TTC549 (cell line): ENCODE measurements at regions not wholly inside any gene's neighbourhood (a gene's known extent, or its start where the extent isn't known, plus 50 kb on each side); places are given as distances from the start of the nearest gene placed in this dataset.
"Not testable (repeated sequence)": the region's sequence is repeated elsewhere in the genome, so short reads cannot be mapped to it uniquely, and the experiment has no call there.

ENCODE experiments used
- FAIRE-seq: peaks from 2 replicates; lab custom pipeline; 2012; peaks lifted over from hg19 to GRCh38; lab: Jason Lieb, UNC

GRCh38 chr21:8987896-8988295, 1533.5 kb upstream of the TPTE start:
- not testable (repeated sequence) for FAIRE-seq

- FAIRE-seq: no peak
These were observed 1532.7 kb upstream of the TPTE start for GRCh38 chr21:8988696-8989095.

DNA sequence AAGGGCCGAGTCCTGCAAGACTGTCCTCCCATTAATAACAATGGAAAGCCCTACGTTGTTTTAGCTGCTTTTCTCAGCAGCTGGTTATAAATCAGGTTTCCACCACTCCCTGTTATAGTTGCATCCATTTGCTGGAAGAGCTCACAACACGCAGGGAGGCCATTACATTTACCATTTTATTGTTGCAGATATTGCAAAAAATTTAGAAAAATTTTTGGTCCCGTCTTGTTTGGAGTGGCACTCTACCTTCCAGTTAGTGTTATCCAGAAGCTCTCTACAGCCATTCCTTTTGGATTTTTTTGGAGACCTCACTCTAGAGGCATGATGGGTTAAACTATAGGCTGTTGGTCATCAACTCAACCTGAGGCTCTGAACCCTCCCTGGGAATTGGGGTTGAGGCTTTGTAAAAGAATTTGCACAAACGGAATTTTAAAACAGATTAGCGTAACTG, 1532.1 kb upstream of the TPTE start:
- no peak for FAIRE-seq

- no peak for FAIRE-seq
These were observed 1531.6 kb upstream of the TPTE start for GRCh38 chr21:8989721-8990325.

DNA sequence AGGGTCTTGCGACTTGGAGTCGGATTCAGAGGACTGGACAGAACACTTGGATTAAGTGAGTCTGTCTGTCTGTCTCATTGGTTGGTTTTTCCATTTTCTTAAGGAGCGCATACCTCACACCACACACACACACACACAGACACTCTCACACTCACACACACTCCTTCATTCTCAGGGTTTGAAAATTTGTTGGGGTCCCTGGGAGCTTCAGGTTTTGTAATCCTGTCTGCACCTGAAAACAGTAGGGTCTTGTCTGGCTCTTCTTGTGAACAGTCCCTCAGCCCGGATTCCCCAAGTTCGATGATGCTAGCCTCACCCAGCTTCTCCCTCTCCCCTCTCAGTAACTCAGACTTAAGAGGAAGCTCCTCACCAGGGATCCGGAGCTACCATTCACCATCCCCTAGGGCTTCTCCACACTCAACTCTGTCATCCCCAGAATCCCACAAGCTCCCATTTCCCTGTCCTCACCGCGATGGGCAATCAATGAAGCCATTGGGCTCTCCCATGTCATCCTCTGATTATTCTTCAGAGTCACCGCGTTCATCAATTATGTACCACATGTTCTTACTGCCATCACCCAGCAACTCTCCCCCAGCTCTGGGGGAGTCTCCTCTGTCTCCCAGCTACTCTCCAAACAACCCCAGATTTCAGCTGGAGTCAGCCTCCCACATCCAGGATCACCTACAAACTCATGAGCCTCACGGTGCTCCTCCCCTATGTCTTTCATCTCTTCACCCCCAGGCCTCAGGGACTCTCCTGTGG, 1530.9 kb upstream of the TPTE start:
- no peak for FAIRE-seq

- FAIRE-seq: no peak
These were observed 1530.1 kb upstream of the TPTE start for GRCh38 chr21:8991088-8991907.

DNA sequence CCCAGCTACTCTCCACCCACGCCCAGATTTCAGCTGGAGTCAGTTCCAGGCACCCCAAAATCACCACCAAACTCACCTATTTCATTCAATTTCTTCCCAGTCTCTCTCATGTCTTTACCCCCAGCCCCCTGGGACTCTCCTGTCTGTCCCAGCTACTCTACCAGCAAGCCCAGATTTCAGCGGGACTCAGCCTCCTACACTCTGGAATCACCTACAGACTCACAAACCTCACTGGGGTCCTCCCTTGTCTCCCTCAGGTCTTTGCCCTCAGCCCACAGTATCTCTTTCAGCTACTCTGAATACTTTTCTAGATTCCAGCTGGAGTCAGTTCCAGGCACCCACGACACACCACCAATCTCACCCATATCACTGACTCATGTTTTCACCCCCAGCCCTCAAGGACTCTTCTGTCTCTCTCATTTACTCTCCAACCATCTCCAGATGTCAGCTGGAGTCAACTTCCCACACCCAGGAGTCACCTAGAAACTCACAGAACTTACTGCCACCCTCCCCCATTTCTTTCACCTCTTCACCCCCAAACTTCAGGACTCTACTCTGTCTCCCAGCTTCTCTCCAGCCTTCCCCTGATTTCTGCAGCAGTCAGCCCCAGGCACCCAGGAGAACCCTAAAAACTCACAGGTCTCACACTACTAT, 1529.3 kb upstream of the TPTE start:
- FAIRE-seq: no peak

DNA sequence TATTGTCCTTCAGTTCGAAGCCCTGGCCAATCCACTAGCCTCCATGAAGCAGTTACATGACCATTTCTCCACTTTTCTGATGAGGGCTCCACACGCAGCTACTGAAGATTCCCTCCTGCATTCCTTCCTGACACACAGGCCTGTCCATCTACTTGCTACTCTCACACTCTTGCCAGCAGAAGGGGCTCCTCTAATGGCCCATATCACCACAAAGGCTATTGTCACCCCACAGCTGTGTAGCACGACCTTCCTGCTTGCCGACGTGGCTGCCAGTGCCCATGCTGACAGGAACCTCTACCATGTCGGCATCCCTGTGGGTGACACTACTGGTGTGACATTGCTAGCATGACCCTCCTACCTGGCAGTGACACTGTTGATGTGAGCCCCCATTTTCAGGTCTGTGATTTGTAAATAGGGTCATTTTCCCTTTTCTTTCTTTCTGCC, 1528.6 kb upstream of the TPTE start:
- FAIRE-seq: no peak

GRCh38 chr21:8993284-8993942, 1528.0 kb upstream of the TPTE start:
- FAIRE-seq: peak; percentile 75

DNA sequence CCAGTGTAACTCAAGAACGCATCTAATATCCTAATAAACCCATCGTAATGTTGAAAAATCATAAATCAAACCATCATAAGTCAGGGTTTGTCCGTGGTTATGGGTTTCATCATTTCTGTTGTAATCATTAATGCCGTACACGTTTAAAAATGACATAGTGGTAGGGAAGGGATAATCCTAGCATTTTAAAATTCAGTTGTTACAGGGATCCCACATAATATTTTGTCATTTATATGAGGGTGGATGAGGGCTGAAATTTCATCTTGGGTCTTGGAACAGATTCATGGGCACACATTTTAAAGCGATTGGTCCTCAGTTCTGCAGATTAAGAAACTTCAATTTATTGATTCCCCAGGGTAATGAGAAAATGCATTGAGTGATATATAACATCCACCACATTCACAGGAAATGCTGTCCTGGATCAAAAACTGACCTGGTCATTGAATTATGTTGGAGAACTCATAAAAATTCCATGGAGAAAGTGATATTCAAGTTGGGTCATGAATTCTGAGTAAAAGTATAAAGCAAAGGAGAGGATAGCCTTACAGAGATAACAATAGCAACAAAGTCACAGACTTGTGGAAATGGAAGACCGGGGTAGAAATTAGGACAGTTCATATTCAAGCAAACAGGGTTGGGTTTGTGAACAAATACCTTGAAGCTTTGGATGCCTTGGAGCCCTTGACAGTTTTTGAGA, 1527.3 kb upstream of the TPTE start:
- no peak for FAIRE-seq

GRCh38 chr21:8994640-8995511, 1526.5 kb upstream of the TPTE start:
- peak; percentile 95 for FAIRE-seq

- not testable (repeated sequence) for FAIRE-seq
These were observed 1524.9 kb upstream of the TPTE start for GRCh38 chr21:8996487-8996968.

DNA sequence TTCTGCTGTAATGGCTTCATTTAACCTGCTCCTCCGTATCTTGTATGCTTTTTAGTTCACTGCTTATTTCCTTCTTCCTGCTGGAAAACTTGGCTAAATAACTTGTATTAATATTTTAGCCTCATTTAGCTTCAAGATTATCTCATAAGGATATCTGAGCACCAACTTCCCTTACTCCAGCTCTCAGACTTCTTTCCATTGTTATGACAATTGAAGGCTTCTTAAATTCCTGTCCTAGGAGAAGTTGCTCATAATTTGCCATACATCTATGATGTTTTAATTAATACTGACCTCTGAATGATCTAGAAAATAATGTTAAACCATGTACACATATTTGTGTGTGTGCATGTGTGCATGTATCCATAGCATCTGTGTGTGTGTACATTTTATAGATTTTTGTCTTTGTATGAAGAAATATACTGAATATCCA, 1524.4 kb upstream of the TPTE start:
- FAIRE-seq: no peak

- peak; percentile 79 for FAIRE-seq
These were observed 1523.7 kb upstream of the TPTE start for GRCh38 chr21:8997443-8998390.

DNA sequence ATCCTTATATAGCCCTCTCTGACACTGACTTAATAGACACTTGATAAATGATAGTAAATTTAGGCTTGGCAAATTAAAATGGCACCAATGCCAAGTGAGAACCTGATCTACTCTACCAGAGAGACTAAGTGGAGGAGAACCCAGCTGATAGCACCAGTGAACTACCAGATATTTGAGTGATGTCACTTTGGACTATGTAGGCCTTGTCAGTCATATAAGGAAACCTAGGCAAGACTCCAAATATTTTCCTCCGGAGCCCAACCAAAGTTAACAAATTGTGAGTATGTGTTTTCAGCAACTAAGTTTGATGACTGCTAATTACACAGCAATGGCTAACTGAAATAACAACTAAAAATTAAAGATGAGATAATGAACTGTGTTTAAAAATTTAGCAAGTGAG, 1522.9 kb upstream of the TPTE start:
- not testable (repeated sequence) for FAIRE-seq

DNA sequence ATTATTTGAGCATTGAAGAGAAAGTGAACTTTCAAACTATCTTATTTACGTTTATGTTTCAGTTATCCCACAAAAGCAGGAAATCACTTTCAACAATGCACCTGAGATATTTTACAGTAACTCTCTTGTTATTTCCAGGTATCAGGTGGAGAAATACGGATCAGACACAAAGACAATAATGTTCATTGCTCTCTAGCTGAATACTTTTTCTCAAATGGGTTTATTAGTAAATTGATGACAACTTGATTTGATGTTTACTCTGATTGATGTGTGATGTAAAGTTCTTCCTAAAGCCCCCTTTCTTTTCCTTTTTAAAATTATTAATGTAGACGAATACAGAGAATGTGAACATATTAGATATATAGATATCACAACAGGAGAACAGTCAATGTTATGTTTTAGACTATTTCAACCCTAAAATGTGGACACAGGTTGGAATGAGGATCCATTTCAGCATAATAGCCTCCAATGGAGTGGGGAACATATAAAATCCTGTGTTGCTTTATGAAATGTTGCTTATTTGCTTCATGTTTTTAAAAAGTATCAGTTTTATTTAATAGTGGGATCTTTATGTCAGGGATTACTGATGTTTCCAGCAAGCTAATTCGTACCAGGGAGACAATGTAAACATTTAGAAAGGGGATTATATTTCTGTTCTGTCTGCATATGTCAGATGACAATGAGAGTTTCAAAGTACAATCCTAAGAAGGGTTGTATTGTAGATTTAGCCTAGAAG, 1522.3 kb upstream of the TPTE start:
- FAIRE-seq: no peak

DNA sequence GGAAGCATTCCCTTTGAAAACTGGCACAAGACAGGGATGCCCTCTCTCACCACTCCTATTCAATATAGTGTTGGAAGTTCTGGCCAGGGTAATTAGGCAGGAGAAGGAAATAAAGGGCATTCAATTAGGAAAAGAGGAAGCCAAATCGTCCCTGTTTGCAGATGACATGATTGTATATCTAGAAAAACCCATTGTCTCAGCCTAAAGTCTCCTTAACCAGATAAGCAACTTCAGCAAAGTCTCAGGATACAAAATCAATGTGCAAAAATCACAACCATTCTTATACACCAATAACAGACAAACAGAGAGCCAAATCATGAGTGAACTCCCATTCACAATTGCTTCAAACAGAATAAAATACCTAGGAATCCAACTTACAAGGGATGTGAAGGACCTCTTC, 1521.3 kb upstream of the TPTE start:
- FAIRE-seq: not testable (repeated sequence)

DNA sequence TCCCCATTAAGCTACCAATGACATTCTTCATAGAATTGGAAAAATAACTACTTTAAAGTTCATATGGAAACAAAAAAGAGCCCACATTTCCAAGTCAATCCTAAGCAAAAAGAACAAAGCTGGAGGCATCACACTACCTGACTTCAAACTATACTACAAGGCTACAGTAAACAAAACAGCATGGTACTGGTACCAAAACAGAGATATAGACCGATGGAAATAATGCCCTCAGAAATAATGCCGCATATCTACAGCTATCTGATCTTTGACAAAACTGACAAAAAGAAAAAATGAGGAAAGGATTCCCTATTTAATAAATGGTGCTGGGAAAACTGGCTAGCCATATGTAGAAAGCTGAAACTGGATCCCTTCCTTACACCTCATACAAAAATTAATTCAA, 1520.7 kb upstream of the TPTE start:
- not testable (repeated sequence) for FAIRE-seq
